Kidney (tissue), 13 donors: ENCODE measurements at regions not wholly inside any gene's neighbourhood (a gene's known extent, or its start where the extent isn't known, plus 50 kb on each side); places are given as distances from the start of the nearest gene placed in this dataset.

Source experiments
- DNase-seq, 5 donors: peaks; one replicate each; pipeline ENCODE4 v3.0.0-alpha.2; 2013 to 2020
- FAIRE-seq: peaks from 2 replicates; lab custom pipeline; 2012; peaks lifted over from hg19 to GRCh38; lab: Jason Lieb, UNC
- H3K27ac ChIP-seq, 2 donors: one replicate each; pipeline ENCODE4 v1.7.0; 2013; ENCODE audit warnings: low read depth in 2 of 2, low read length in 2 of 2, inconsistent platforms in 1 of 2
- H3K27me3 ChIP-seq: one replicate; pipeline ENCODE4 v1.7.1; 2013; ENCODE audit warnings: low read length, inconsistent platforms; ENCODE audit not compliant: control insufficient read depth, insufficient read depth
- H3K36me3 ChIP-seq, 3 donors: one replicate each; pipeline versions ENCODE4 v1.7.0 to v1.7.1; 2013; ENCODE audit warnings: low read length in 3 of 3, control low read depth in 1 of 3, inconsistent platforms in 1 of 3; ENCODE audit not compliant: insufficient read depth in 3 of 3, control insufficient read depth in 2 of 3
- H3K4me1 ChIP-seq, 3 donors: one replicate each; pipeline versions ENCODE4 v1.7.0 to v1.7.1; 2013; ENCODE audit warnings: low read length in 3 of 3, inconsistent platforms in 1 of 3, low read depth in 1 of 3; ENCODE audit not compliant: control insufficient read depth in 2 of 3, insufficient read depth in 2 of 3
- H3K4me3 ChIP-seq, 3 donors: one replicate each; pipeline versions ENCODE4 v1.7.0 to v1.8.1; 2013; ENCODE audit warnings: low read length in 3 of 3, control low read depth in 1 of 3, inconsistent platforms in 1 of 3
- H3K9ac ChIP-seq, 3 donors: one replicate each; pipeline versions ENCODE4 v1.7.0 to v1.7.1; 2013; ENCODE audit warnings: low read length in 3 of 3, control low read depth in 1 of 3, inconsistent platforms in 1 of 3
- H3K9me3 ChIP-seq, 3 donors: one replicate each; pipeline versions ENCODE4 v1.7.0 to v1.7.1; 2013; ENCODE audit warnings: low read length in 3 of 3, control low read depth in 1 of 3, inconsistent platforms in 1 of 3; ENCODE audit not compliant: control insufficient read depth in 2 of 3, insufficient read depth in 1 of 3
- intact Hi-C: fragments of 100-400 bp; cut with DNase I; formaldehyde crosslinking; loops from one replicate; pipeline ENCODE4 v1.11.1; 2022
- TF ChIP-seq, protein P1 (sequence below): IDR thresholded peaks from 3 replicates; pipeline ENCODE4 v1.5.1; 2012; ENCODE audit warnings: mild to moderate bottlenecking, moderate library complexity, borderline replicate concordance; ENCODE audit not compliant: insufficient read depth; ENCODE audit errors: extremely low read depth
- donor health status: control.
- donor health status: control.
- donor health status: control.
- donor health status: control.
- donor health status: control.
- donor health status: DM: yes; HTN: yes; CAD: no.
- donor health status: Normal renal cell carcinoma (clear cell type).

DNA sequence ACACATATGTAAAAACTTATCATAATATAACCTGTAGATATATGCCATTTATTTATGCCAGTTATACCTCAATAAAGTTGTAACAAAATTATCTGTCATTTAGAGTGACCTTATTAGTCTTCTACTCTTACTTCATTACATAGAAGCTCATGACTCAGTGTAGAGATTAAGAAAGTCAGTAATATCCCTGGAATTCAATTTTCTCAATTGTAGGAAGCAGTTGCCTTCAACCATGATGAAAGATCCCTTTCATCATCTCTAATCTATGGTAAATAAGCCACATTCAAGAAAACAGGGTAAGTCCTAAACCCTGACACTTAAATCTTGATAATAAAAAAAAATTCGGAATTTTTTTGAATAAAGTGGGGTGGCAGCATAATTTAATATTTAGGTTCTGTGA, 216.5 kb upstream of the PEX5L start:
- no peak for FAIRE-seq
- TF ChIP-seq, protein P1, sequence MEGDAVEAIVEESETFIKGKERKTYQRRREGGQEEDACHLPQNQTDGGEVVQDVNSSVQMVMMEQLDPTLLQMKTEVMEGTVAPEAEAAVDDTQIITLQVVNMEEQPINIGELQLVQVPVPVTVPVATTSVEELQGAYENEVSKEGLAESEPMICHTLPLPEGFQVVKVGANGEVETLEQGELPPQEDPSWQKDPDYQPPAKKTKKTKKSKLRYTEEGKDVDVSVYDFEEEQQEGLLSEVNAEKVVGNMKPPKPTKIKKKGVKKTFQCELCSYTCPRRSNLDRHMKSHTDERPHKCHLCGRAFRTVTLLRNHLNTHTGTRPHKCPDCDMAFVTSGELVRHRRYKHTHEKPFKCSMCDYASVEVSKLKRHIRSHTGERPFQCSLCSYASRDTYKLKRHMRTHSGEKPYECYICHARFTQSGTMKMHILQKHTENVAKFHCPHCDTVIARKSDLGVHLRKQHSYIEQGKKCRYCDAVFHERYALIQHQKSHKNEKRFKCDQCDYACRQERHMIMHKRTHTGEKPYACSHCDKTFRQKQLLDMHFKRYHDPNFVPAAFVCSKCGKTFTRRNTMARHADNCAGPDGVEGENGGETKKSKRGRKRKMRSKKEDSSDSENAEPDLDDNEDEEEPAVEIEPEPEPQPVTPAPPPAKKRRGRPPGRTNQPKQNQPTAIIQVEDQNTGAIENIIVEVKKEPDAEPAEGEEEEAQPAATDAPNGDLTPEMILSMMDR = no peak
- intact Hi-C loops = no loop called here

DNA sequence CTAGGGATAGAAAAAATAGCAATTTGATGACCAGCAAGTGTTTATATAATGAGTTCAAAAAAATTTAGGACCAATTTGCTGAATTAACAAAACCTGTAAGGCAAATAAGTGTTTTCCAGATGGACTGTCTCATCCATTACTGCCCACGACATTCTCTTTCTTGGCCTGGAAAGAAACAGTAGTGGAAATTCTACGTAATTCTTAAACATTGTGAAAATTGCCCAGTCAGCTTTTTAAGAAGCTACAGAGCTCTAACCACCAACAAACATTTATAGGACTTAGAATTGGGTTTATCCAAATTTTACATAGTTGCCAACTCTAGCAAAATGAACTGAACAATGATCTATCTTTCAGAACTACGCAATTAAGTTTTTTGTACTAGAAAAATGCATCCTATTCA, 227.7 kb upstream of the PEX5L start:
- Histone ChIP-seq H3K9ac (no peak overlapping the region), H3K27me3 (no peaks in the 10 kb centered on the region), H3K4me3 (no peak overlapping the region), H3K36me3 (no peaks in the 10 kb centered on the region), H3K27ac (no peak overlapping the region), H3K4me1 (no peaks in the 10 kb centered on the region), H3K9me3 (peaks cover 0 to 12% (median 0%) of the 10 kb centered on the region in 3 donors)
- TF ChIP-seq, protein P1 = no peak
- DNase-seq (no peak), FAIRE-seq (no peak)
- intact Hi-C loops = no loop called here

More for the DNA sequence above, 216.5 kb upstream of the PEX5L start:
- no peak overlapping the region for H3K9ac ChIP-seq
- H3K4me1 ChIP-seq = no peaks in the 10 kb centered on the region
- no peak overlapping the region for H3K4me3 ChIP-seq
- H3K27me3 ChIP-seq = no peaks in the 10 kb centered on the region
- H3K36me3 ChIP-seq = no peaks in the 10 kb centered on the region
- H3K27ac ChIP-seq = no peak overlapping the region
- DNase-seq = no peak
- peaks cover 0 to 5% (median 0%) of the 10 kb centered on the region in 3 donors for H3K9me3 ChIP-seq

DNA sequence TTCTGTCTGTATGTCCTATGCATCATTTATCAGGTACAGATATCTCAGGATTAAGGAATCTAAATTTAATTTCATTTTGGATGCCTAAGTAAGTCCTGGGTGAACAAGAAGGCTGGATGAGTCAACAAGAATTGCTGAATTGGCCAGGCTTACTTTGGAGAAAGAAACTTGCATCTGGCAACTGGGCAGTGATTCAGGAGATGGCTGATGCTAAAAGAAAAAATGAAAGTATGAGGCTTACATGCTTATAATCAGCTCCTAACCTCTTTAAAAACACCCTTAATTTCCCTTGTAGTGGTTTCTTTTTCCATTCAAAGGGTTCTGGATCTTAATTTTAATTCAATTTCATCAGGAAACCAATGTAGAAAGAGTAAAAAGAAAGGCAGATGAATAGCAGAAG, 228.8 kb upstream of the PEX5L start:
- TF ChIP-seq, protein P1 = no peak
- H3K4me1 ChIP-seq = no peaks in the 10 kb centered on the region
- H3K36me3 ChIP-seq = no peaks in the 10 kb centered on the region
- H3K27me3 ChIP-seq = no peaks in the 10 kb centered on the region
- H3K4me3 ChIP-seq = no peak overlapping the region
- intact Hi-C loops = no loop called here
- DNase-seq (no peak), FAIRE-seq (no peak)
- H3K9ac ChIP-seq = no peak overlapping the region
- peaks cover 0 to 6% (median 0%) of the 10 kb centered on the region in 3 donors for H3K9me3 ChIP-seq
- no peak overlapping the region for H3K27ac ChIP-seq

DNA sequence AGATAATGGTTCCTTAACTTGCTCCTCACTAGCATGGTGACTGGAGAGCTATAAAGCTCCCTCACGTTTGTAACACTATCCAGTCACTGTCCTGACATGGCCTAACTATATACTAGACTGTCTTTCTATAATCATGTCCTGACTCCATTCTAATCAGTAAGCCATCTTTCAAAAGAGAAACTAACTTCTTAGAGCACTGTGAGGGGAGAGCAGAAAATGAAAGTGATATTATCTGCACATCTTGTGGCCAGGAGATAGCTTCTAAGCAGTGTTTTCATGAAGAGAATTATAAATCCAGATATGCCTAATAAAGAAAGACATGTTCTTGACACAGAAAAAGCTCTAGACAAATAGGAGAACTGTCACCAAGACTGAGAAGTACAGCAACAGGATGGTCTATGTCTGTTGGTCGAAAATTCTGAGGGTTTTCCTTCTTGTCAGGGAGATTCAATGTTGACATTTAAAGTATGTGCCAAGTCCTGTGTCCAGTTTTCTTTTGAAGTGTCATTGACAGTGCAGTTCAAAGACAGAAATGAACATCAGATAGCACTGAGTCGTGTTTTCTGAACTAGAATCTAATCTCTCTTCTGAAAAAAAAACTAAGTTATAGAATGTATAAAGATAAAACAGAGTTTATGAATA, 230.6 kb upstream of the PEX5L start:
- no peaks in the 10 kb centered on the region for H3K36me3 ChIP-seq
- H3K9ac ChIP-seq = no peak overlapping the region
- no peak overlapping the region for H3K27ac ChIP-seq
- intact Hi-C loops = no loop called here
- TF ChIP-seq, protein P1 = no peak
- FAIRE-seq (no peak), DNase-seq (no peak)
- H3K4me1 ChIP-seq = no peaks in the 10 kb centered on the region
- H3K9me3 ChIP-seq = no peaks in the 10 kb centered on the region
- no peaks in the 10 kb centered on the region for H3K27me3 ChIP-seq
- H3K4me3 ChIP-seq = no peak overlapping the region
